HCT116 (cell line): ENCODE measurements at regions not wholly inside any gene's neighbourhood (a gene's known extent, or its start where the extent isn't known, plus 50 kb on each side); places are given as distances from the start of the nearest gene placed in this dataset.

Source experiments
- ATAC-seq: fragments of 200-7000 bp; cut with Tn5 transposase; 2 replicates; pipeline ENCODE4 v1.9.1; 2020; ENCODE audit warnings: mild to moderate bottlenecking, moderate library complexity
- BruUV-seq: library from RNA; stranded (reverse); fragments of 400-500 nt; replicated peaks from 2 replicates; lab custom pipeline; 2021; lab: Mats Ljungman, UMichigan
- CTCF ChIA-PET: fragments of 300-600 bp; sonication (Branson Sonifier 250); formaldehyde crosslinking; loops from one replicate; lab custom pipeline; 2021; ENCODE audit warnings: antibody characterized with exemption; lab: Charles Lee
- POLR2A ChIA-PET: fragments of 300-600, 350-600 bp; sonication (Branson Sonifier 250); formaldehyde crosslinking; loops from one replicate; lab custom pipeline; 2021; ENCODE audit warnings: antibody characterized with exemption; lab: Charles Lee
- RAD21 ChIA-PET, 2 experiments: fragments of 300-600 bp; sonication (Branson Sonifier 250); formaldehyde crosslinking; loops; one replicate each; lab custom pipeline; 2023; ENCODE audit warnings: low total read pairs in 2 of 2; ENCODE audit not compliant: uncharacterized antibody in 2 of 2, unreplicated experiment in 2 of 2, low non-redundant PET in 1 of 2; lab: Charles Lee
- DNase-seq: peaks from one replicate; pipeline ENCODE4 v3.0.0-alpha.2; 2010; ENCODE audit warnings: low read depth, low spot score
- H2AFZ ChIP-seq: fragments of 200-600 bp; shearing (Covaris generic), sonication (generic); 2 replicates; pipeline ENCODE4 v1.6.1; 2017; ENCODE audit warnings: low read depth, mixed run types, mixed read lengths, antibody characterized with exemption, low read length; ENCODE audit not compliant: poor library complexity, severe bottlenecking
- H3K27ac ChIP-seq: 2 replicates; pipeline ENCODE4 v1.5.1; 2012; ENCODE audit warnings: low read depth, low read length
- H3K27me3 ChIP-seq: fragments of 200-600 bp; sonication (generic); 2 replicates; pipeline ENCODE4 v1.6.1; 2016; ENCODE audit warnings: mixed run types, low read length, mixed read lengths; ENCODE audit not compliant: insufficient read depth
- H3K36me3 ChIP-seq, 2 experiments: fragments of 200-500 bp in 1 of 2; fragments of 200-600 bp in 1 of 2; sonication (Bioruptor generic) in 1 of 2; sonication (generic) in 1 of 2; 2 replicates each; pipeline versions ENCODE4 v1.5.1 to v1.6.1; 2014 to 2016; ENCODE audit warnings: low read length in 2 of 2, inconsistent platforms in 1 of 2, mixed read lengths in 1 of 2, mixed run types in 1 of 2; ENCODE audit not compliant: insufficient read depth in 2 of 2, control insufficient read depth in 1 of 2
- H3K4me1 ChIP-seq, 2 experiments: fragments of 200-600 bp in 1 of 2; sonication (generic) in 1 of 2; 2 replicates each; pipeline versions ENCODE4 v1.5.1 to v1.6.1; 2012 to 2017; ENCODE audit warnings: low read length in 2 of 2, inconsistent platforms in 1 of 2, mild to moderate bottlenecking in 1 of 2, mixed read lengths in 1 of 2, mixed run types in 1 of 2, moderate library complexity in 1 of 2; ENCODE audit not compliant: insufficient read depth in 2 of 2, control insufficient read depth in 1 of 2
- H3K4me2 ChIP-seq: fragments of 200-600 bp; sonication (generic); 2 replicates; pipeline ENCODE4 v1.6.1; 2017; ENCODE audit warnings: mixed run types, low read length, mixed read lengths
- H3K4me3 ChIP-seq, 2 experiments: fragments of 200-600 bp in 1 of 2; sonication (generic) in 1 of 2; replicated peaks in 1 of 2; 2 replicates each; pipeline ENCODE4 v1.5.1; 2011 to 2016; ENCODE audit warnings: low read length in 2 of 2, control low read depth in 1 of 2, low read depth in 1 of 2, mild to moderate bottlenecking in 1 of 2, mixed read lengths in 1 of 2, mixed run types in 1 of 2
- H3K79me2 ChIP-seq: fragments of 200-600 bp; sonication (generic); 2 replicates; pipeline ENCODE4 v1.6.1; 2017; ENCODE audit warnings: mild to moderate bottlenecking, mixed run types, low read length, moderate library complexity, mixed read lengths; ENCODE audit not compliant: insufficient read depth
- H3K9ac ChIP-seq: fragments of 200-600 bp; sonication (generic); 2 replicates; pipeline ENCODE4 v1.6.1; 2016; ENCODE audit warnings: low read length, mixed read lengths
- H3K9me2 ChIP-seq: fragments of 200-600 bp; sonication (generic), shearing (Covaris generic); 2 replicates; pipeline ENCODE4 v1.6.1; 2017; ENCODE audit warnings: mixed run types, mild to moderate bottlenecking, moderate library complexity; ENCODE audit not compliant: insufficient read depth
- H3K9me3 ChIP-seq, 2 experiments: fragments of 200-500 bp in 1 of 2; fragments of 200-600 bp in 1 of 2; sonication (Bioruptor generic) in 1 of 2; sonication (generic) in 1 of 2; 2 replicates each; pipeline ENCODE4 v1.6.1; 2014 to 2017; ENCODE audit warnings: low read length in 2 of 2, mixed read lengths in 2 of 2, inconsistent platforms in 1 of 2, low read depth in 1 of 2, mild to moderate bottlenecking in 1 of 2, mixed run types in 1 of 2, moderate library complexity in 1 of 2; ENCODE audit not compliant: control insufficient read depth in 1 of 2, insufficient read depth in 1 of 2
- H4K20me1 ChIP-seq: fragments of 200-600 bp; sonication (generic), shearing (Covaris generic); 2 replicates; pipeline ENCODE4 v1.6.1; 2017; ENCODE audit warnings: mixed run types, mild to moderate bottlenecking, moderate library complexity; ENCODE audit not compliant: insufficient read depth
- ATF3 ChIP-seq: IDR thresholded peaks from 2 replicates; pipeline ENCODE4 v1.6.1; 2012
- CBX3 ChIP-seq: IDR thresholded peaks from 2 replicates; pipeline ENCODE4 v1.6.1; 2012; ENCODE audit warnings: low read depth
- CTCF ChIP-seq, 3 experiments: fragments of 200-600 bp in 1 of 3; sonication (generic) in 1 of 3; IDR thresholded peaks in 2 of 3; conservative IDR thresholded peaks in 1 of 3; 2 replicates each; pipeline ENCODE4 v1.5.1; 2012 to 2017; ENCODE audit warnings: low read depth in 2 of 3, low read length in 2 of 3, antibody characterized with exemption in 1 of 3, borderline replicate concordance in 1 of 3, control low read depth in 1 of 3, mild to moderate bottlenecking in 1 of 3, mixed read lengths in 1 of 3, mixed run types in 1 of 3, moderate library complexity in 1 of 3; ENCODE audit not compliant: insufficient read depth in 1 of 3
- EZH2 ChIP-seq: fragments of 200-600 bp; sonication (generic); IDR thresholded peaks from 2 replicates; pipeline ENCODE4 v1.6.1; 2017; ENCODE audit warnings: antibody characterized with exemption, mixed run types
- EZH2phosphoT487 ChIP-seq: fragments of 200-600 bp; IDR thresholded peaks from 2 replicates; pipeline ENCODE4 v1.6.1; 2018; ENCODE audit warnings: antibody characterized with exemption, borderline replicate concordance
- FOSL1 ChIP-seq: IDR thresholded peaks from 2 replicates; pipeline ENCODE4 v1.6.1; 2012; ENCODE audit warnings: low read depth
- POLR2A ChIP-seq: IDR thresholded peaks from 2 replicates; pipeline ENCODE4 v1.7.0; 2011; ENCODE audit warnings: borderline replicate concordance; ENCODE audit not compliant: insufficient read depth, insufficient read length; ENCODE audit errors: extremely low read depth
- POLR2AphosphoS5 ChIP-seq: IDR thresholded peaks from 2 replicates; pipeline ENCODE4 v1.6.1; 2011; ENCODE audit warnings: mild to moderate bottlenecking, low read depth, low read length, moderate library complexity
- RAD21 ChIP-seq: IDR thresholded peaks from 2 replicates; pipeline ENCODE4 v1.6.1; 2012; ENCODE audit warnings: low read depth, mild to moderate bottlenecking
- REST ChIP-seq: IDR thresholded peaks from 2 replicates; pipeline ENCODE4 v1.6.1; 2012; ENCODE audit warnings: low read depth
- ZBTB33 ChIP-seq: IDR thresholded peaks from 2 replicates; pipeline ENCODE4 v1.6.1; 2011; ENCODE audit warnings: mild to moderate bottlenecking, low read length, moderate library complexity; ENCODE audit not compliant: insufficient replicate concordance; ENCODE audit errors: extremely low read depth
- intact Hi-C: fragments of 100-400 bp; cut with micrococcal nuclease; formaldehyde crosslinking; loops from 2 replicates; pipeline ENCODE4 v1.10.0; 2022

GRCh38 chr3:156010829-156011228 is 109.5 kb upstream of the KCNAB1 start:
- Histone ChIP-seq H3K36me3 (no peaks in the 10 kb centered on the region), H3K4me3 (no peak overlapping the region), H3K9me2 (no peaks in the 10 kb centered on the region), H2AFZ (no peak overlapping the region), H3K79me2 (no peaks in the 10 kb centered on the region), H3K27ac (no peak overlapping the region), H3K4me2 (no peak overlapping the region), H4K20me1 (no peaks in the 10 kb centered on the region), H3K9ac (no peak overlapping the region), H3K4me1 (no peaks in the 10 kb centered on the region), H3K27me3 (no peaks in the 10 kb centered on the region), H3K9me3 (no peaks in the 10 kb centered on the region)
- peak; percentile 65 for TF ChIP-seq RAD21
- TF ChIP-seq POLR2AphosphoS5 = no peak
- no peak for TF ChIP-seq POLR2A
- no peak for TF ChIP-seq REST
- no peak for TF ChIP-seq ATF3
- TF ChIP-seq CBX3 = no peak
- no peak for TF ChIP-seq EZH2phosphoT487
- no peak for TF ChIP-seq EZH2
- TF ChIP-seq FOSL1 = no peak
- TF ChIP-seq CTCF (IDR thresholded peaks at IDR 0.05 in 2 of 3, conservative IDR thresholded peaks at IDR 0.05 in 1 of 3; ENCODE audit: borderline replicate concordance in 1 of 3, insufficient read depth in 1 of 3, low read depth in 2 of 3, low read length in 2 of 3) = peak; percentile 43 to 57 (median 47); a peak in 5 of 6 replicates
- no peak for TF ChIP-seq ZBTB33
- DNase-seq (peak; percentile 12), ATAC-seq (peak; percentile 74)
- no TSS peak for BruUV-seq
- POLR2A ChIA-PET = no interaction called here
- intact Hi-C loops = loop anchor here (2.0 kb wide), 1 partner anchor 140 kb away; no protein-coding TSS in a partner anchor
- CTCF ChIA-PET = interaction anchor here (0.6 to 1.6 kb wide), 12 partner anchors 9 to 1191 kb away, joined by 3 to 9 read pairs (median 4); no protein-coding TSS in a partner anchor
- RAD21 ChIA-PET = interaction anchor here in 1 of 2 experiments (0.6 kb wide), 2 partner anchors 15 to 543 kb away, joined by 3 to 4 read pairs; no protein-coding TSS in a partner anchor
